T follicular helper cell (primary cell): ENCODE measurements at regions not wholly inside any gene's neighbourhood (a gene's known extent, or its start where the extent isn't known, plus 50 kb on each side); places are given as distances from the start of the nearest gene placed in this dataset.

Experiments used
- DNase-seq: peaks from one replicate; pipeline ENCODE4 v3.0.0-alpha.2; 2020; ENCODE audit warnings: low read depth

DNA sequence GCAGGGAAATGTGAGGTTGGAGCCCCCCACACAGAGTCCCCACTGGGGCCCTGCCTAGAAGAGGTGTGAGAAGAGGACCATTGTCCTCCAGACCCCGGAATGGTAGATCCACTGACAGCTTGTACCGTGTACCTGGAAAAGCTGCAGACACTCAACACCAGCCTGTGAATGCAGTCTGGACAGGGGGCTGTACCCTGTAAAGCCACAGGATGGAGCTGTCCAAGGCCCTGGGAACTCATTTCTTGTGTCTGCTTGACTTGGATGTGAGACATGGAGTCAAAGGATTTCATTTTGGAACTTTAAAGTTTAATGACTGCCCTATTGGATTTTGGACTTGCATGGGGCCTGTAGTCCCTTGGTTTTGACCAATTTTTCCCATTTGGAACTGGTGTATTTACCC, 535.0 kb upstream of the MEF2C start:
- no peak for DNase-seq

DNA sequence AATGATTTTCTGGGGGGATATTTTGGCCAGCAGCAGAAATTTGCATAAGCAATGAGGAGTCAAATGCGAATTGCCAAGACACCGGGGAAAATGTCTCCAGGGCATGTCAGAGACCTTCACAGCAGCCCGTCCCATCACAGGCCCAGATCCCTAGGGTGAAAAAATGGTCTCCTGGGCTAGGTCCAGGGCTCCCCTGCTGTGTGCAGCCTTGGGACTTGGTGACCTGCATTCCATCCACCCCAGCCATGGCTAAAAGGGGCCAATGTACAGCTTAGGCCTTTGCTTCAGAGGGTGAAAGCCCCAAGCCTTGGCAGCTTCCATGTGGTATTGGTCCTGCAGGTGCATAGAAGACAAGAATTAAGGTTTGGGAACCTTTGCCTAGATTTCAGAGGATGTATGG, 534.5 kb upstream of the MEF2C start:
- no peak for DNase-seq

DNA sequence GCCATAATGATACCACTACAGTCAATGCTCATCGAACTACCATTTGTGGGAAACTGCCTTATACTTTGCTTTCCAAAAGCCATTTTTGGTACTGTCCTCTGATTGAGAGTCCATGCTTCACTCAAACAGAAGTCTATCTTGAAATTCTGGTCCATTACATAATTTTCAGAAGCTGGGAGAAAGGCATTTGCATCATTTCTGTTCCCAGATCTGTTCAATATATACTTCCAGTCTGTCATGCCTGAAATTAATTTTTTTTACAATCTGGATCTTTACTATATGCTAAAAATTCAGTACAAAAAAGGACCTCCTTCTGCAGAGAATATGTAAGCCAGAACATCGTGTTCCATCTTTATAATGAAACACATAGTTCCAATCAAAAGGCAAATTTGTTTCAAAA, 528.9 kb upstream of the MEF2C start:
- DNase-seq, result no peak

DNA sequence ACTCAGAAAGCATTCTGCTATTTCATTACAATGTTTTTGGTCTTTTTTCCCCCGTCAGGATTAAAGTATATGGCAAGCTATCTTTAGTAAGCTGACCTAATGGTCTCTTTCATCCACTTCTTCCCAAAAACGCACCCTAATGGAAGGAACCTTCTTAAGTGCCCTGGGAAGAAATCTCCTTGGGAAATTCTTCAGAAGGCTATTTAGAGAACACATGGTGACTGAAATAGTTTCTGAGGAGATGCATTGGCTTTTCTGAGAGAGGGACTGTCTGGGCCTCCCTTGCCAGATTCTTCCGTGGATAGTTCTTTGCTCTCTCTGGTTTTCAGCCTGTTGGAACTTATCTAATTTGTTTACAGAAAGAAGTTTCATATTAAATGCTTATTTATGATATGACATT, 524.1 kb upstream of the MEF2C start:
- no peak for DNase-seq

DNA sequence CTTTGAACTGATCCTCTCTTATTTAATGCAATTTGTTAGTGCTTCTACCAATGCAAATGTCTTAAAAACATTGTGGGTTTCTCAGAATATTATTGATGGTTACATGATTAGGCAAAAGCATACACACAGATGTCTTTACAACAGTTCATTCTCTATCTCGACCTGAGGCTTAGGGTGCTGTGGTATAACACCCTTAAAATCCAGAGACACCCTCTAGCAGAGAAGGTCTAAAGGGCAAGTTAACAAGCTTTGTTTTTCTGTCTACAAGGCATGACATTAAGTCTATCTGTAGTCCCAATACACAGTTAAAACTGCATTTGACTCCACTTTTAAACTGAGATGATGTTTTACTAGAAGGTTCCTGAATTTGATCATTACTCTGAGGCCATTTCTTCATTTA, 518.7 kb upstream of the MEF2C start:
- no peak for DNase-seq

DNA sequence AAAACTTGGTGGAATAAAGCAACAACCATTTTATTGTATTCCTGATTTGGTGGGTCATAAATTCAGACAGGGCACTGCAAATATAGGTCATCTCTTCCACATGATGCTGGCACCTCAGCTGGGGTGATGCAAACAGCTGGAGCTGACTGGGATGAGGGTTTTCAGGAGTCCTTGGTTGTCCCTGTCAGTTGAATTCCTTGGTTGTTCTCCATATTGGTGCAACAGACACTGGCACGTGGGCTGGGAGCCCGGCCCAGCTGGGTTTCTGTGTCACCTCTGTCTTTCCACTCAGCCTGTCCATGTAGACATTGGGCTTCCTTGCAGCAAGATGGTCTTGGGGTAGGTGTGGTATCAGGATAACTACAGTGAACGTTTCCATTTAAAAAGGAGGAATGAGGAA, 518.0 kb upstream of the MEF2C start:
- no peak for DNase-seq

DNA sequence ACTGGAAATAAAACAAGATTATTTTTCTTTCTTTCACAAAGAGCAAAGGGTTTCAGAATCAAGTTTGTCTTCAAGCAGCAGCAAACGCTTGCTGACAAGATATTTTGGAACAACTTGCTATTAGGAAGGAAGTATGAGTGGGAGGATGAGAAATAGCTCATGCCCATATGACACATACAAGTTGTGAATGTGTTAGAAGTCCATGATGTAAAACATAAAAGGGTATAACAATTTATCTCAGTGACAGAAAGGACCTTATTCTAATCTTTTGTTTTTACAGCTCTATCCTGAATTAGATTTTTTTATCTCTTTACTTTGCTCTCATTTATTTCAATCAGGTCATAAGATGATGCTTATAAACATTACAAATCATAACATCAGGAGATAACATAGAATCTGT, 516.6 kb upstream of the MEF2C start:
- DNase-seq, result no peak

DNA sequence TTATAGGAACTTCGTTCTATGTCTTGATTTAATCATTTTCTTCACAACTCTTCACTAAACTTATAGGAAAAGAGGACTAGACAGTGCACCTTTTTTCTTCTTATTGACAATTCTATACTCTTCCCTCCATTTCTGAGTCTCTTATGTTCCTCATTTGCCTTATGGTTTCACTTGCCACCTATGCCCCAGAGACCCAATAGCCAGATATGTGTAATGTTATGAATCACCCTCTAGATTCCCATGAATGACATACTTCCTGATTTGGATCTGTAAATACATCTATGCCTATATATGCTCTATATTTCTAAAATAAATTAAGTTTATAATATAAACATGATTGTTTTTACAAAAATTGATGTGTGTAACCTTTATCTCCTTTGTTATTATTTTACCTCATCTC, 514.1 kb upstream of the MEF2C start:
- no peak for DNase-seq

DNA sequence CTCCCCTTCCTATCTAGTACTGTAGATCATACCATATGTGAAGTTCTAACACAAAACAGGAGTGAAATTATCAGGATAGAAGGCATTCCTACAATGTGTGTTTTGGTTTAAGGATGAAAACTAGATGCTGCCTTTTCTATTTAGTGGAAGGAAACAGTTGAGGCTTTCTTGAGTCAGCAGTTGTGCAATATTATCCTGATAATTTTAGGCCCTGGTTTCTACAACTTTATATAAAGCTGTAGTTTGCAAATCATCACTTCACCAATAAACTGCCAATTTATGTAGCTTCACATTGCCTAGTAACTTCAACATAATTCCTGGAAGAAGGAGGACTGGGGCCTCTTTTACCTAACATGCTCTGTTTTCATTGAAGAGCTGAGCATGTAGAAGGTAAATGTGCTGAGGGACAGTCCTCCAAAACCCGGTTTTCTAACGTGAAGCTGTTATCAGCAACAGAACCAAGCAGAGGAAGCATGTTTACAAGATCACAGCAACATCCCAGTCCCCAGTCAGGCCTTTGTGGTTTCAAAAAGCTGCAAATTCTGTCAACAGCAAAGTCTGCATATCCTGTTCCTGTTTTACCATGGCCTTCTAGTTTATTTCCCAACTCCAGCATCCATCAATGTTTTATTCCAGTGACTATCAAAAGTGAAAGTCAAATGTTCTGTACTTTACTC, 513.4 kb upstream of the MEF2C start:
- no peak for DNase-seq

DNA sequence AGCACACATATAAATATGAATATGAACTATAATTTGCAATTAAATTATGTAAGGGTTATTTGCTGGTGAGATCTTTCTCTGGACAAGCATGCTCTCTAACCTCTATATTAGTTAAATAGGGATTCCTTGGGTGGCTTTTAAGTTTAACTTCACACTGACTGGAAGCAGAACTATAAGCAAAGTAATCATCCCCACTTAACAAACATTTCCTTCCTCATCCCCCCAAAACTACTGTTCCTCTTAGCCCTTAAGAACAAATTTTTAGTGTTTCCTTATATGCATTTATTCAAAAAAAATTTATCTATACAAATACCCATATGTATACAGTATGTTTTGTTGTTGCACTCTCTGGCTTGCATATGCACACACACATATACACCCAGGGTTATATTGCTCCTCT, 512.1 kb upstream of the MEF2C start:
- DNase-seq, result no peak

DNA sequence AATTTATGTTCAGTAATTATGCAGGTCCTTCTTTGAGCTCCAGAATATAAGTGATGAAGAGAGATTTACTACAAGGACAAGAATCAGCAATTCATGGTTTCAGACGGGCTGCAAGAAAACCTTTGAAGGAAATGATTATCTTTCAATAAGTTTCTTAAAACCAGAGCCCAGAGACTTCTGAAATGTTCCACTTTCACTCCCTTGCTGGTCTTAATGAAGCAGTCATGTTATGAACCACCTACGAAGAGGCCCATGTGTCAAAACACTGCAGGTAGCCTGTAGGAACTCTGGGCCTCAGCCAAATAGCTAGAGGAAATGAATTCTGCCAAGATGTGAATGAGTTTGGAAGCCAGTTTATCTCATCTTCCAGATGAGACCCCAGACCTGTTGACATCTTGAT, 505.9 kb upstream of the MEF2C start:
- DNase-seq, result no peak

DNA sequence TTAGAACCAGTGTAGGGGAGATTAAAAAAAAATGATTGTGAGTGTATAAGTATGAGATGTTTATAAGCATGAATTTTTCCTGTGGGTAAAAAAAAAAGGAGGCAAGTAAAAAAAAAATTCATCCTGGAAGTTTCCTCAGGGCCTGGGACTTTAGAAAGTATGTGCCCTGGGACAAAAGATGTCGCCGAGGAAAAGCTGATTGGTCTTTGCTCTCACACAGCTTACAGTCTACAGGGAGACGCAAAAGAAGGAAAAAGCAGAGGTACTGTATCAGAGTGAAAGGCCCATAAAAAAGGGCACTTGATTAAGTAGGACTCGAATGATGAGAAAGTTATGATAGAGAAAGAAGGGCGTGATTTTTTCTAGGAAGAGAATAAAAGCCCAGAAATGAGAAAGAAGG, 501.4 kb upstream of the MEF2C start:
- no peak for DNase-seq

DNA sequence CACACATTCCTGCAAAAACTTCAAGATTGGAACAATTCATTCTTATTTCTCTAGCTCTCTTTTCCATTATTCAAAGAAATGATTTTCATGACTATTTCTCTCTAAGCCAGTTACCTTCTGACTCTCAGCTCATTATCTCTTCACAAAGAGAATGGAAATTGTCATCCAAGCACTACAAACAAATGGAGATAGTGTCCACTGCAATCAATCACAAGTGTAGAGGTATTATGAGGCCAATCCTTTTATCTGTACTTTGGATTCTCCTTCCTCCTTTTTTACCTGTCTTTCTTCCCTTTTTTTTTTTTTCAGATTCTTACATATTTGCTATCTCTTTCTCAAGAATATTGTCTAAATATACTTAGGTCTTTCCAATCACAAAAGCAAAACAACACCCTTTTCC, 497.7 kb upstream of the MEF2C start:
- no peak for DNase-seq

DNA sequence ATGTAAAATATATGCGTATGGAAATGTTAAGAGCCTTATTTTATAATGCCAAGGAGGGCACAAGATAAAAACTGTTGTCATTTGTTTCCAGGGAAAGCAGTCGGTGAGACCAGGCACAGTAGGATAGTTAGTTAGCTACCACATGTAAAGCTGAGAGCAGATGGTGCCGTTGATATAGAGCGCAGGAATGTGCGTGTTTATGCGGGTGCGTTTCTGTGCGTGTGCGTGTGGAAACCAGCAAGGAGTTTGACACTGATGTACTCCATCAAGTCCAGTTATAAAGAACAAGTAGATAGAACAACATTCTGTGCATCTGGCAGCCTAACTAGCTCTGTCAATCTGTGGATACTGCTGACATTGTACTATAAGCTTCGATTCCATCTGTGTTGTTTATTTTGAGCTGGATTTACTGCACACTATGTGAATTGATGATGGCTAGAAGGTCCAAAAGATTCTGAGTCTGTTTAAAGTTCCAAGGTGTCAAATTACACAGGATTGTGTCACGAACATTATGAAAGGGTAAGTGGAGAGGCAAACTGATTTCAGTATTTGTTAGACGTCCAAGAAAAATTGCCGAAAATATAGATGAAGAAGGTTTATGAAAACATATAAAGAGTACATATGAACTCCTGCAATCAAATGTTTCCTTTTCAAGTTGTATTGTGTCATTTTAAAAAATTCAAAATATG, 494.9 kb upstream of the MEF2C start:
- no peak for DNase-seq

DNA sequence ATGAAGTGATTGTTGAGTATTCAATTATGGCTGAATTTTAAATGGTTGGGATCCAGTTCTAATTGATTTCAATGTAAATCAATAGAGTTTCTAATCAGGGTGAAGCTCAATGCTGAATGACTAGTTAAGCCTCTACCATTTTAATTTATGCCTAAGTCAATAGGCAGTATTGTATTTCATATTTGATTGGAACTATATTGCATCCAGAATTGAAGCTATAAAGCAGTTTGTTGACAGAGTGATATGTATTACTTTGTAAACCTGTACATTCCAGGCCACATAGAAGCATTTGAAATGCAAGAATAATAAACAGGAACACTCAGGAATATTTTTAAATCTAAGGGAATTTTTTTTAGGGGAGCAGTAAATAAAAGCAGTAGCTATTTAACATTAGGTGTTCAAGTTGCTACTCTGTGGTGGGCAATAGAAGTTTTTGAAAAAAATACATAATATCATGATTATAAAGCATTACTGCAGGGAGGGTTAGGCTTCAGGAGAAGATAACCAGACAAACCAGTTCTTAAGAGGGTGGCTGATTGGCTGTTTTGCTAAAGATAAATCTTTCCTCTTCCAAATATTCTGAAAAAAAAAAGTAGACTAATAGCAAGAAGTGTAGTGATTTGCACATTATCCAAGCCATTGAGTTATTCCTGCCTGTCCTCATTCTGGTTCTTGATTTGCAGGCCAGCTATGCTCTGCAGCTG, 492.0 kb upstream of the MEF2C start:
- DNase-seq, result no peak

DNA sequence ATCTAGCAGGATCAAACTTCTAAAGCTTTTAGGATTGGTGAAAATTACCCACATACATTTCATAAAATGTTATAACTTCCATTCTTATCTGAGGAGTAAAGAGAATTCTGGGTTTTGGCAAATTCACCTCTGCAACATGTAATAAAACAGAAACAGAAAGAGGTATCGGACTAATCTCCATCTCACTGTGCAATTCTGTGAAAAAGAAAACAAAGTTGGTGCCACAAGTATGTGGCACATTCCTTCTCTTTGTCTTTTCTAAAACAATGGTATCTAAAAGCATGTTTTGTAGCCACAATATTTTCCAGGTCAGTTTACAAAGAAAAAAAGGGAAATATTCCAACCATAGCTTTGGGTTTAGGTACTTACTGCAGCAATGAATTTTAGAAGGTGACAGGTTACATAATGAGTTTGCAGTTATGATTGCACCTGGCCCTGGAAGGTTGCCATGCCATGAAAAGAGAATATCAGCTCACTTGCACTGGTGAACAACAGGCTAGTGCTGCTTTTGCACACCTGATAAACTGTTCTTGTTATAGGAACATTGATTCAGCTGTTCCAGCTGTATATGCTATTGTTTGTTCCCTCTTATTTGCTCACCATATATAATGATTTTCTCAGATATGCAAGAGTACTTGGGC, 491.3 kb upstream of the MEF2C start:
- no peak for DNase-seq

DNA sequence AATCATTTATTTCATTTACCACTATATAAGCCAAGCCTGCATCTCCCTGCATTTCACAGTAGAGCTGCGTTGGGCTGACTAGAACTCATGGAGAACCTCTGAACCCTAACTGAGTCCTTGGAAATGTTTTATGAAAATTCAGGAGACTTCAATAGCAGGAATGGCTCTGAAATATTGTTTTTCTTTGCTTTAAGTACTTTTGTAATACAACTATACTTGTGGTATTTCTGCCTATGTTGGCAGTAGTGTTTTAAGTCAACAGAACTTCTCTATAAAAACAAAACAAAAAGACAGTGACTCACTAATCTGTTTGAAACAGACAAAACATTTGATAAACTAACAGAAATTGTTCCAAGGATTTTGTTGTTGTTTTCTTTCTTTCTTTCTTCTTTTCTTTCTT, 489.2 kb upstream of the MEF2C start:
- DNase-seq, result no peak

DNA sequence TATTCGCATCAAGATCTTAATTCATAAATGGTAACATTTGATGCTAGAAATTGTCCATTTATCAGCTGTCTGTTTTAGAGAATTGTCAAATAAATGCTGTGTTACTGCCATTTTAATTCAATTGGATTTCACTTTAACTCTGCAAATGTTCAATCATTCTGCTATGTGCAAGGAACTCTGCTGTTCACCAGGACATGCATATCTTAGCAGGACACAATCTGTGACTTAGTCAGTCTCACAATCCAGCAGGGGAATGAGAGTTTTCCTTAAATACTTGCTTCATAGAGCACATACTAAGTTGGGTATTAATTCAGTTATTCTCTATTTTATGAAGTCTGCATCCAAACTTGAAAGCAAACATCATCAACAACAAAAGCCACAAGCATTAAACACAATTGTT, 488.7 kb upstream of the MEF2C start:
- DNase-seq, result no peak

DNA sequence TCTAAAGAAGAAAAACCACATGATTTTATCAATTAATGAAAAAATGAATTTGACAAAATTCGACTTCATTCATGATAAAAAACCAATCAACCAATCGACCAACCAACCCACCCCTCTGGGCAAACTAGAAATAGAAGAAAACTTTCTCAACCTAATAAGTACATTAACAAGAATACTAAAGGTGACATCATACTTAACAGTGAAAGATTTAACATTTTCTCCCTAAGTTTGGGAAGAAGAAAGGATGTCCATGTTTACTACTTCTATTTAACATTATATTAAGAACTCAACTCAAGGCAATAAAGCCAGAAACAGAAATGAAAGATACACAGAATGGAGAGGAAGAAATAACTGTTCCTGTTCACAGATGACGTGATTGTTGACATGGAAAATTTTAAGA, 476.1 kb upstream of the MEF2C start:
- no peak for DNase-seq

DNA sequence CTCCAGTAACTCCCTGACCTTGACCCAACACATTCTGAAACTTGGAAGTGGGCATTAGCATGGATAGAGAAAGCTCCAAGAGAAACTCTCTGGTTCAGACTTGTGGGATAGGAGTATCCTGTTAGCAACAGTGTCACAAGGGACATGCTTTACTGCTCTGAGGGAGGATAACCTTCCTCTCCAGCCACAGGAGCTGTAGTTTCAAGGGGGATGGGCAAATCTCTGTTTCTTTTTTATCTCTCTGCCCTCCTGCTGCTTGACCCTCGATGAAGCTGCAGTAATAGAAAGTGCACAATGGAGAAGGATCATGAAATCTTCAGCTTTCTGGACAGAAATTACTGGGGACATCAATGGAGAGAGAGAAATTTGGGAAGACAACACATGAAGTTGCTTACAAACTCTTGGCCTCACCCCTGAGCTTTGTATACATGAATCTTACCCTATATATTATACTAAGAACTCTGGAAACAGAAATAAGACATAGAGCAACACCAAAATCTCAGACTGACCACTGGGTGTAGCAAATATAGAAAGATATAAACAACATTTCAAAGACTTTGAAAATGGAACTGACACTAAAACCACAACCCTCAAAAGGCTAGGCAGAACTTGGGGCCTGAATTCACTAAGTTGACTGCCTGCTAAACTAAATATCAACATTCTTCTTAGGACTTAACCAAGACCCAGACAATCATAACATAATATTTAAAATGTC, 471.0 kb upstream of the MEF2C start:
- no peak for DNase-seq

DNA sequence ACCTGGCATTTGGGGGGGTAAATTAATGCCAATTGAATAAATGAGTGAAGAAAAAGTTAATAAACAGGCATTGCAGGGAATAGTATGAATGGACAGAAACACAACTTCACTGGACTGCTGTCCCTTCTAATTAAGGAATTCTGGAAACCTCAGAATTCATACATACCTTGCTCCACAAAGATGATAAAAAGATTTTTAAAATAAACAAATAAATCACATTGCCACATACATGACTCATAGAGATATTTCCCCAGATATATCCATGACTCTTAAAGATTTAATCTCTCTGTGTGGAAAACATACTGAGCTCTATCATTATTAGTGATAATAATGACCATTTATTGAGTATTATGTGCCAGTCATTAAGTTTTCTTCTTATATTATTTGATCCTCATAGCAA, 469.0 kb upstream of the MEF2C start:
- DNase-seq, result no peak

DNA sequence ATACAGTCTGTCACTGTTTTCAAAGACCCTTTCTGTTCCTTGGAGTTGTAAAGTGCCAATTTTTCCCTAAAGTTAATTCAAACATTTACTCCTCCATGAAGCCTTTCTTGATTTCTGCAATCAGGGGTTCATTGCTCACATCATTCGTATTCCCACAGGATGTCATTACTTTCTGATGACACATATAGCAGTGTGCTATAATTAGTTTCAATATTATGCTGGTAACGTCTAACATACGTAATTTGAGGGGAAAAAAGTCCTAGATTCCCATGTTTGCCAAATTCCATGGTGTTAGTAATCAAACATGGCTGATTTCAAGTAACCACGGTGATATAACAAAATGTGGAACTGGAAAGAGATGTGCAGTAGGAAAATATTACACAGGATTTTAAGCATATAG, 468.2 kb upstream of the MEF2C start:
- no peak for DNase-seq
